GM18870 (cell line): ENCODE measurements at regions not wholly inside any gene's neighbourhood (a gene's known extent, or its start where the extent isn't known, plus 50 kb on each side); places are given as distances from the start of the nearest gene placed in this dataset.

Source experiments
- ATAC-seq: cut with Tn5 transposase; IDR thresholded peaks from one replicate; pipeline ENCODE4 v1.9.1; 2021; ENCODE audit warnings: moderate library complexity; ENCODE audit not compliant: unreplicated experiment

DNA sequence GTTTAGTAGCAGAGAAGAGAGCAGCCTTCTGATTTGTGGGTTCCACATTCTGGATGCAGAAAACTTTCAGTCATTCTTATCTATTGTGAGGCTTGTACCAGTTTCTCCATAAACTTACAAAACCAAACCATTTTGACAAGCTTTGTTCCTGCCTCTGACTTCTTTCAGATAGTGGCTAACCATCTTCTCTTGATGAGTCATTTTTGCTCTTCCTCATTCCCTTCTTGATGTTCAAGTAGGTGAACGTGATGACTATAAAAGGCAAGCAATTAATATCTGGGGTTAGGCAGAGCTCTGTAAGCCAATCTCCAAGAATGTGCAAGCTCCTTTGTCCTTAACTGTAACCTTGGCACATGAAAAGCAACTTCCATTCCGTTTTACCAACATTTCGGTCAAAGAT, 2083.1 kb upstream of the PIK3C3 start:
- no peak for ATAC-seq

- ATAC-seq: no peak
Measured at GRCh38 chr18:39870591-39870990, 2084.4 kb upstream of the PIK3C3 start.

DNA sequence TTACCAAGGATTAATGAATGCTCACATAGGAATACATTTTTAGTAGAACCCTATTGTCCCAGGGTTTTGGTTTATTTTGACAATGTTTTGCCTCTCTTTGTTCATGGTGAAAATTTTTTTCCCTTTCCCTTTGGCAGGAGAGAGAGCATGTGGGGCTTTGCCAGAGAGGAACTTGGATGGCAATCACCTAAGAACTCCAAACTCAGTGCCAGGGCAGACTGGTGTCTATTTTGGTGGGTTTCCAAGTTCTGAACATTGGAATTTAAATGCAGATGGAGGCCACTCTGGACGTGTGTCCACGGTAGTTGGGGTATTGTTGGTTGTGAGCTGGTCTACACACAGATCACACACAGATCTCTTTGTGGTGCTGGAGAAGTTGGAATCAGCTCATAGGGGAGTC, 2091.1 kb upstream of the PIK3C3 start:
- no peak for ATAC-seq

- ATAC-seq: no peak
Measured at GRCh38 chr18:39862341-39862740, 2092.7 kb upstream of the PIK3C3 start.

- ATAC-seq: no peak
Measured at GRCh38 chr18:39854291-39854690, 2100.7 kb upstream of the PIK3C3 start.

DNA sequence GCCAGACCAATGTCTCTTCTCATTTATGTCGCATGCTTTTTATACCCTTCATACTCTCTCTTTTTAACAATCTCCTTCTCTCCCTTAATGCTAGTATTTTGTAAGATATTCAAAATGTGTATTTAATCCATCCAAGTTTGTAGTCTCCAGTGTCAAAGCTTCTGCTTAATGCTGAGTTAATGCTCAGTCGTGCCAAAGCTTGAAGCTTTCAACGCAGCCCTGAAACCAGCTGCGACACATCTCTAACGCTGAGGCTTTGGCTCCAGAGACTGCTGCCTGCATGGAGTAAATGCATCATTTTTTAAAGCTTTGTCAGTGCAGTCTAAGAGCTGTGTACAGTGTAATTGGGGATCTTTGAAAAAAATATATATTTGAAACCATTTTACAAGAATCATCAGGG, 2108.8 kb upstream of the PIK3C3 start:
- no peak for ATAC-seq

GRCh38 chr18:39845631-39846030, 2109.4 kb upstream of the PIK3C3 start:
- ATAC-seq: no peak

GRCh38 chr18:39845106-39845505, 2109.9 kb upstream of the PIK3C3 start:
- ATAC-seq: no peak

DNA sequence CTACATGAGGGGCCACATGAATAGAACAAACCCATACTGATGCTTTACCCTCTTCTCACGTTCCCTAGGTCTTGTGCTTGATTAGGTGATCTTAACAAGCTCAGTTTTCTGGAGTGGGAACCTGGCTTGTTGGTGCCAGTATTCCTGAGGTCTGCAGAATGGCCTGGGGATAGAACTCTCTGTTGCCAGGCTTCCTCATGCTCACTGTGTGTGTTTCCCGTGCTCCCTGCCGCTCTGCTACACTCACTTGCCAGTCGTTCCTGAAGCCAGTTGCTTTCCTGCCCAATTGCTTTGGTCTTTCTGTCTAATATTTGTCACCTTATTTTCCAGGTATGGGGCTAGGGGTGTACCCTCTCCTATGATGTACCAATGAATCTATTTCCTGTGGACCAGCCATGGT, 2111.5 kb upstream of the PIK3C3 start:
- ATAC-seq: no peak

DNA sequence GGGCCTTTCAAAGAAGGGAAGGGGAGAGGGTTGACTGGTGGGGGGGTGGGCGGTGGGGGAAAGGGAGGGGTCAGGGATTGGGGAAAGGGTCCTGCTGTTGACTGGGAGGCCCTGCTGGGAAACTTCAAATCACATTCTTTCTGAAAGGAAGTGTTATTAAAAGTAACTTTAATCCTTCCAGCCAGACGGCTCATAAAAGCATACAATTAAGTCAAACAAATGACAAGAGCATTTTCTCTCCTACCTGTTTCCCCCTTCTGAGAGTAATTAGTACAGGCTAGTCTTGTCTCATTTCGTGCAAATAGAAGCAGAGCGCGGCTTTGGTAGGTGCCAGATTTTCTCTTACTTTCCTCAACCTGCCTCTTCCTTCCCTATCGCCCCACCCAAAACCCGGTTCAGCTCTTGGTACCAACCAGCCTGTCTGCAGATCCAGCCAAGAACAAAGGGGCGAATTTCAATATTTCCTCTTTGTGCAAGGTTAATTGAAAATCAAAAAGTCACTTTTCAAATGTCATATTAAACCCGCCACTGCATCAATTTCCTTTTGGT, 2112.6 kb upstream of the PIK3C3 start:
- no peak for ATAC-seq

- ATAC-seq: no peak
Measured at GRCh38 chr18:39841482-39842365, 2113.3 kb upstream of the PIK3C3 start.

- ATAC-seq: no peak
Measured at GRCh38 chr18:39840856-39841481, 2114.1 kb upstream of the PIK3C3 start.

DNA sequence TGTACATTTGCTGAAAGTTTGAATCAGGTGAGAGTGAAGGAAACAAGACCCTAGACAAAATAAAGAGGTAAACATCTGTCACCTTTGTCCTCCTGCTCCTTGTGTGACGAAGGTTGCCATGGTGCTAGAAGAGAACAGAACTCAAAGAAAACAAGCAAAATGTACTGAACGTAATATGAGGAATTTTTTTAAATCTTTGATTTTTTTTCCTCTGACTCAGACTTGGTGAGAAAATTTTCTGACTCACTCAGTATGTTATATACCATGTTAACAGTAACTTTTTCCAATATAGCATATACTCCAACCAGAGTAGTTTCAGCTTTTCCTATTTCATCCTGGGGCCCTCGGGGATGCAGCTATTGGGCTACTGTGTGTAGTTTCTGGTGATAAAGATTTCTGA, 2114.6 kb upstream of the PIK3C3 start:
- ATAC-seq: no peak

- ATAC-seq: no peak
Measured at GRCh38 chr18:39839782-39840181, 2115.3 kb upstream of the PIK3C3 start.

DNA sequence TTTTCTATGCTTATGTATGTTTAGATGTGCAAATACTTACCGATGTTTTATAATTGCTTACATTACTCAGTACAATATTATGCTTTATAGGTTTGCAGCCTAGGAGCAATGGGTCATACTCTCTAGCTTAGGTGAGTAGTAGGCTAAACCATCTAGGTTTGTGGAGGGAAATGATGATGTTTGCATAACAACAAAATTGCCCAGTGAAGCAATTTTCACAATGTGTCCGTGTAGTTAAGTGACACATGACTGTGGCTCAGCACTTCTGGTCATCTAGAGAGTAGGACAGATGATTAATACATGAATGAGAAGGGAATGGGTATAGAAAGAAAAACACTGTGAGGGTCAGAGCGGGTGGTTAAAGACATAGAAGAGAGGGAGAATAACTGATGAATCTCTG, 2116.2 kb upstream of the PIK3C3 start:
- no peak for ATAC-seq

DNA sequence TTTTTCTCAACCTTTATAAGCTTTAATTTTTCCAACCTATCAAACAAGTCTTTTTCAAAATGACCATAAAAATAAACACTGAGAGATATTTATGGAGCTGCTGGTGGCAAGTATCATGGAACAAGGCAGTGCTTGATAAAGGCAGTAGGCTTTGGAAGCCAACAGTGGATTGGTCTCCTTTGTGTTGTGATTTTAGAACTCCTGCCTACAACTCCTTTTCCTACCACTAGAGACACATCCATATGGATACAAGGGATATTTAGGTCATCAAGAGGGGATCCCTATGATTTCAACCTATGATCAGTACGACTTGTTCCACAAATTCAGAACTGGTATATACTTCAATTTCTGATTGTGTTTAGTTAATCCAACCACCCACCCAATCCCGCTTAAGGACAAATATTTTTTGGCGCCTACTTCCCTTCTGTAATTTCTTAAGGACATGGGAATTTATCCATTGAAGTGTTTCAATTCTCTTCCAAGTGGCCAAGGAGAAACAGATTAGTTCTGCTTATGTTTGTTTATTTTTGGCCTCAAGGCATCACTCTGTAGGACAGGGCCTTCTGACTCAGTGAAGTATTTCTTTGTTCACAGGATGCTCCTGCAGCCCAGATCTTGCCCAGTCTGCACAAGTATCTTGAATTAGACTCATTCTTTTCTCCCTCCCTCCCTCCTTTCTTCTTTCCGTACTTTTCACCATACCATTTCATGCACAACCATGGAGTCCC, 2119.6 kb upstream of the PIK3C3 start:
- no peak for ATAC-seq

GRCh38 chr18:39834636-39835035, 2120.4 kb upstream of the PIK3C3 start:
- no peak for ATAC-seq

DNA sequence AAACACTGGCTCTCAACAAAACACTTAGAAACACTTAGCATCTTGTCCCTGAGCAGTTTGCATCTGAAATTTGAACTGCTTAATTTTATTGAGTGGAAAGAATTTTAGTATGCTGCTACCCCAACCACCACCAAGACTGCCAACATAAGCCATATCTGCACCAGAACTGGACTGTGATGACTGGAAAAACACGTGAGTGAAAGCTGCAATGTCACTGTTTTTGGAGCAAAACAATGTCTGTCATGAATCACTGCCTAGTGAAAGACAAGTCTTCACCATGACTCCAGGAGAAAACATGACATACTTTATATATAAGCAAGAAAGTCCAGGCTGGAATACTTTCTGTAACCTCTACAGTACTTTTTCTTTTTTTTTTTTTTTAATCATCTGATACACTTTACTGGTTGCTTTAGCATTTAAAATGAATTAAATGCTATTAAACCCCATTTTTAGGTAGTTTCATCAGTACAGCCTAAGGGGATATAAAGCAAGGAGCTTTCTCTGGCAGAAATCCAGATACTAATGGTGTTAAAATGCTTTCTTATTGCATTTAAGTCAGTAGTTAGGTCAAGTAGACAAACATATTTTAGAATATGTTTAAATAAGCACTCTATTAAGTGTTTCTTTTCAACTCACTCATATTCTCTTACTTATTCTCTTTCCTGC, 2129.4 kb upstream of the PIK3C3 start:
- no peak for ATAC-seq

- no peak for ATAC-seq
Measured at GRCh38 chr18:39806525-39806924, 2148.5 kb upstream of the PIK3C3 start.

- ATAC-seq: no peak
Measured at GRCh38 chr18:39805218-39805617, 2149.8 kb upstream of the PIK3C3 start.

GRCh38 chr18:39802648-39803229, 2152.3 kb upstream of the PIK3C3 start:
- ATAC-seq: no peak
